ENCODE measurements at regions not wholly inside any gene's neighbourhood (a gene's known extent, or its start where the extent isn't known, plus 50 kb on each side); places are given as distances from the start of the nearest gene placed in this dataset.

GRCh38 chr11:19597206-19597605, 115.4 kb upstream of the NAV2 start:
- no peak for DNase-seq (ENCODE audit: low read depth, low spot score)
- Histone ChIP-seq H3K4me1 (ENCODE audit: control insufficient read depth, insufficient read depth, low read length) (peaks cover 2% of the 10 kb centered on the region; the same call in 1 of the 2 replicates), H3K36me3 (ENCODE audit: control insufficient read depth, insufficient read depth, low read length) (no peaks in the 10 kb centered on the region), H3K27me3 (ENCODE audit: control insufficient read depth, insufficient read depth, low read length) (no peaks in the 10 kb centered on the region), H3K4me3 (ENCODE audit: low read length) (no peak overlapping the region), H3K9me3 (ENCODE audit: control insufficient read depth, insufficient read depth, low read length) (no peaks in the 10 kb centered on the region), H3K27ac (ENCODE audit: low read length) (no peak overlapping the region)
- WGBS (ENCODE audit: insufficient coverage, insufficient read length), result no CpG with 5 or more reads among the region's 1 CpG

- Histone ChIP-seq H3K9me3 (ENCODE audit: control insufficient read depth, insufficient read depth, low read length) (no peaks in the 10 kb centered on the region), H3K36me3 (ENCODE audit: control insufficient read depth, insufficient read depth, low read length) (no peaks in the 10 kb centered on the region), H3K4me1 (ENCODE audit: control insufficient read depth, insufficient read depth, low read length) (peaks cover 2% of the 10 kb centered on the region; the same call in 1 of the 2 replicates), H3K27ac (ENCODE audit: low read length) (no peak overlapping the region), H3K4me3 (ENCODE audit: low read length) (no peak overlapping the region), H3K27me3 (ENCODE audit: control insufficient read depth, insufficient read depth, low read length) (no peaks in the 10 kb centered on the region)
- WGBS (ENCODE audit: insufficient coverage, insufficient read length), result 100% methylated on average over 2 of the region's 12 CpGs
- DNase-seq (ENCODE audit: low read depth, low spot score), result no peak
These were observed 116.5 kb upstream of the NAV2 start for GRCh38 chr11:19595840-19596751.

DNA sequence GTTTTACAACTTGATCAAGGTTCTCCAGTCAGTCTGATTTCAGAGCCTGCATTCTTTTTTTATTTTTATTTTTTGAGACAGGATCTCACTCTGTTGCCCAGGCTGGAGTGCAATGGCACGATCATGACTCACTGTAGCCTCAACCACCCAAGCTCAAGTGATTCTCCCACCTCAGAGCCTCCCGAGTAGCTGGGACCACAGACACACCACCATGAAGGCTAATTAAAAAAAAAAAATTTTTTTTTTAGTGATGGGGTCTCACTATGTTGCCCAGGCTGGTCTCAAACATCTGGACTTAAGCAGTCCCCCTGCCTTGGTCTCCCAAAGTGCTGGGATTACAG, 117.2 kb upstream of the NAV2 start:
- Histone ChIP-seq H3K9me3 (ENCODE audit: control insufficient read depth, insufficient read depth, low read length) (no peaks in the 10 kb centered on the region), H3K36me3 (ENCODE audit: control insufficient read depth, insufficient read depth, low read length) (no peaks in the 10 kb centered on the region), H3K27ac (ENCODE audit: low read length) (no peak overlapping the region), H3K4me3 (ENCODE audit: low read length) (no peak overlapping the region), H3K27me3 (ENCODE audit: control insufficient read depth, insufficient read depth, low read length) (no peaks in the 10 kb centered on the region), H3K4me1 (ENCODE audit: control insufficient read depth, insufficient read depth, low read length) (peaks cover 2% of the 10 kb centered on the region; the same call in 1 of the 2 replicates)
- WGBS (ENCODE audit: insufficient coverage, insufficient read length), result no CpG with 5 or more reads among the region's 2 CpGs
- DNase-seq (ENCODE audit: low read depth, low spot score), result no peak

DNA sequence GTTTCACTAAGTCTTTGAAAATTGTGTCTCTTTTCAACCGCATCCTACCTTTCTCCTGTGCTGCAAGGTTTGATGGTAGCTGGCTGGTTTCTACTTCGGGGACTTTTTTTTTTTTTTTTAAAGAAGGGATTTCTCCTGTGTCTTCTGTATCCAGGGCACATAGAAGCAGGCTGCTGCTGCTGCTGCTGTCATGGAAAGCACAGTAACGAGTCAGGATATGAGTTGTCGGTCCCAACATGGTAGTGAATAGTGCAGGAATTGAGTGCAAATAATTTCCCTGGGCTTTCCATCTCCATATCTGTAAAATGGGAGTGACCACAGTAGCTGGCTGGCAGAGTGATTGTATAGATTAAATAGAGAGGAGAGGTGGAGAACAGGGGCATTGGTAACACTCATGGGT, 118.3 kb upstream of the NAV2 start:
- no peak for DNase-seq (ENCODE audit: low read depth, low spot score)
- Histone ChIP-seq H3K36me3 (ENCODE audit: control insufficient read depth, insufficient read depth, low read length) (no peaks in the 10 kb centered on the region), H3K9me3 (ENCODE audit: control insufficient read depth, insufficient read depth, low read length) (no peaks in the 10 kb centered on the region), H3K4me3 (ENCODE audit: low read length) (no peak overlapping the region), H3K27ac (ENCODE audit: low read length) (no peak overlapping the region), H3K4me1 (ENCODE audit: control insufficient read depth, insufficient read depth, low read length) (peaks cover 2% of the 10 kb centered on the region; the same call in 1 of the 2 replicates), H3K27me3 (ENCODE audit: control insufficient read depth, insufficient read depth, low read length) (no peaks in the 10 kb centered on the region)
- no CpG with 5 or more reads among the region's 4 CpGs for WGBS (ENCODE audit: insufficient coverage, insufficient read length)

DNA sequence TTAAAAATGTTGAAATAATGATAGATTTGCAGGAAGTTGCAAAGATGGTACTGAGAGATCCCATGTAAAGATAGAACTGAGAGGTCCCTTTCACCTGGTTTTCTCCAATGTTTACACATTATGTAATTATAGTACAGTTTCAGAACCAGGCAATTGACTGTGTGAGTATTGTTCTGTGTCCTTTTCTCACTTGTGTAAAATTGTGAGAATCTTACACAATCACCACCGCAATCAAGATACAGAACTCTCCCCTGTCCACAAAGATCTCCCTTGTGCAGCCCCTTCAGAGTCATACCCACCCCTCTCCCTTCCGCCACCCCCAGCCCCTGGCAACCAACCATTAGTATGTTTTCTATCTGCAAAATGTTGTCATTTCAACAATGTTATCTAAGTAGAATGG, 119.8 kb upstream of the NAV2 start:
- H3K4me1 ChIP-seq (ENCODE audit: control insufficient read depth, insufficient read depth, low read length), result peaks cover under 1% of the 10 kb centered on the region; the same call in 1 of the 2 replicates

GRCh38 chr11:19589567-19590260, 122.9 kb upstream of the NAV2 start:
- H3K4me3 ChIP-seq (ENCODE audit: low read length), result no peak overlapping the region
- DNase-seq (ENCODE audit: low read depth, low spot score), result no peak
- no peaks in the 10 kb centered on the region for H3K4me1 ChIP-seq (ENCODE audit: control insufficient read depth, insufficient read depth, low read length)
- H3K27me3 ChIP-seq (ENCODE audit: control insufficient read depth, insufficient read depth, low read length), result no peaks in the 10 kb centered on the region
- no peak overlapping the region for H3K27ac ChIP-seq (ENCODE audit: low read length)
- no CpG with 5 or more reads among the region's 10 CpGs for WGBS (ENCODE audit: insufficient coverage, insufficient read length)
- no peaks in the 10 kb centered on the region for H3K36me3 ChIP-seq (ENCODE audit: control insufficient read depth, insufficient read depth, low read length)
- H3K9me3 ChIP-seq (ENCODE audit: control insufficient read depth, insufficient read depth, low read length), result no peaks in the 10 kb centered on the region

More for the DNA sequence above, 119.8 kb upstream of the NAV2 start:
- no CpG with 5 or more reads among the region's 2 CpGs for WGBS (ENCODE audit: insufficient coverage, insufficient read length)
- DNase-seq (ENCODE audit: low read depth, low spot score), result no peak
- H3K4me3 ChIP-seq (ENCODE audit: low read length), result no peak overlapping the region
- no peak overlapping the region for H3K27ac ChIP-seq (ENCODE audit: low read length)
- H3K27me3 ChIP-seq (ENCODE audit: control insufficient read depth, insufficient read depth, low read length), result no peaks in the 10 kb centered on the region
- H3K36me3 ChIP-seq (ENCODE audit: control insufficient read depth, insufficient read depth, low read length), result no peaks in the 10 kb centered on the region
- no peaks in the 10 kb centered on the region for H3K9me3 ChIP-seq (ENCODE audit: control insufficient read depth, insufficient read depth, low read length)

GRCh38 chr11:19587979-19588378, 124.7 kb upstream of the NAV2 start:
- H3K36me3 ChIP-seq (ENCODE audit: control insufficient read depth, insufficient read depth, low read length), result no peaks in the 10 kb centered on the region
- H3K4me3 ChIP-seq (ENCODE audit: low read length), result no peak overlapping the region
- H3K9me3 ChIP-seq (ENCODE audit: control insufficient read depth, insufficient read depth, low read length), result no peaks in the 10 kb centered on the region
- H3K4me1 ChIP-seq (ENCODE audit: control insufficient read depth, insufficient read depth, low read length), result no peaks in the 10 kb centered on the region
- DNase-seq (ENCODE audit: low read depth, low spot score), result no peak
- H3K27me3 ChIP-seq (ENCODE audit: control insufficient read depth, insufficient read depth, low read length), result no peaks in the 10 kb centered on the region
- H3K27ac ChIP-seq (ENCODE audit: low read length), result no peak overlapping the region
- WGBS (ENCODE audit: insufficient coverage, insufficient read length), result no CpG with 5 or more reads among the region's 1 CpG

GRCh38 chr11:19580646-19581045, 132.0 kb upstream of the NAV2 start:
- Histone ChIP-seq H3K9me3 (ENCODE audit: control insufficient read depth, insufficient read depth, low read length) (no peaks in the 10 kb centered on the region), H3K4me3 (ENCODE audit: low read length) (no peak overlapping the region), H3K36me3 (ENCODE audit: control insufficient read depth, insufficient read depth, low read length) (no peaks in the 10 kb centered on the region), H3K27me3 (ENCODE audit: control insufficient read depth, insufficient read depth, low read length) (no peaks in the 10 kb centered on the region), H3K27ac (ENCODE audit: low read length) (no peak overlapping the region), H3K4me1 (ENCODE audit: control insufficient read depth, insufficient read depth, low read length) (0 out of 2 replicates have a peak, but pooled peaks cover 2% of the 10 kb centered on the region)
- no peak for DNase-seq (ENCODE audit: low read depth, low spot score)
- no CpG with 5 or more reads among the region's 1 CpG for WGBS (ENCODE audit: insufficient coverage, insufficient read length)

- 0 out of 2 replicates have a peak, but pooled peaks cover 2% of the 10 kb centered on the region for H3K4me1 ChIP-seq (ENCODE audit: control insufficient read depth, insufficient read depth, low read length)
- no peak overlapping the region for H3K4me3 ChIP-seq (ENCODE audit: low read length)
- H3K27me3 ChIP-seq (ENCODE audit: control insufficient read depth, insufficient read depth, low read length), result no peaks in the 10 kb centered on the region
- no peak for DNase-seq (ENCODE audit: low read depth, low spot score)
- H3K27ac ChIP-seq (ENCODE audit: low read length), result no peak overlapping the region
- no peaks in the 10 kb centered on the region for H3K36me3 ChIP-seq (ENCODE audit: control insufficient read depth, insufficient read depth, low read length)
- H3K9me3 ChIP-seq (ENCODE audit: control insufficient read depth, insufficient read depth, low read length), result no peaks in the 10 kb centered on the region
- no CpG with 5 or more reads among the region's 5 CpGs for WGBS (ENCODE audit: insufficient coverage, insufficient read length)
These were observed 132.7 kb upstream of the NAV2 start for GRCh38 chr11:19579957-19580356.

- H3K36me3 ChIP-seq (ENCODE audit: control insufficient read depth, insufficient read depth, low read length), result no peaks in the 10 kb centered on the region
- no peaks in the 10 kb centered on the region for H3K9me3 ChIP-seq (ENCODE audit: control insufficient read depth, insufficient read depth, low read length)
- no peak for DNase-seq (ENCODE audit: low read depth, low spot score)
- H3K4me3 ChIP-seq (ENCODE audit: low read length), result no peak overlapping the region
- H3K27me3 ChIP-seq (ENCODE audit: control insufficient read depth, insufficient read depth, low read length), result no peaks in the 10 kb centered on the region
- H3K27ac ChIP-seq (ENCODE audit: low read length), result no peak overlapping the region
- WGBS (ENCODE audit: insufficient coverage, insufficient read length), result no CpG with 5 or more reads among the region's 2 CpGs
- 0 out of 2 replicates have a peak, but pooled peaks cover 2% of the 10 kb centered on the region for H3K4me1 ChIP-seq (ENCODE audit: control insufficient read depth, insufficient read depth, low read length)
These were observed 133.8 kb upstream of the NAV2 start for GRCh38 chr11:19578871-19579270.

Measured in iPS DF 6.9 (cell line).